Astrocyte of the spinal cord (primary cell): ENCODE measurements at regions not wholly inside any gene's neighbourhood (a gene's known extent, or its start where the extent isn't known, plus 50 kb on each side); places are given as distances from the start of the nearest gene placed in this dataset.

ENCODE experiments used
- DNase-seq: peaks from one replicate; pipeline ENCODE4 v3.0.0; 2011; ENCODE audit warnings: low read depth, low spot score
- H3K4me3 ChIP-seq: 2 replicates; pipeline ENCODE4 v1.5.1; 2011; ENCODE audit warnings: low read depth, mild to moderate bottlenecking, low read length, moderate library complexity
- CTCF ChIP-seq: IDR thresholded peaks from 2 replicates; pipeline ENCODE4 v1.5.1; 2012; ENCODE audit warnings: low read depth, mild to moderate bottlenecking, low read length, inconsistent platforms
- in situ Hi-C: cut with HindIII; loops from 2 replicates; pipeline ENCODE4 v1.10.0; 2017; ENCODE audit warnings: low sequenced_read_pairs

- no peak for TF ChIP-seq CTCF
- in situ Hi-C loops = no loop called here
Measured at GRCh38 chr3:16789344-16790120, 95.2 kb upstream of the PLCL2 start.

GRCh38 chr3:16790432-16791400 is 94.0 kb upstream of the PLCL2 start:
- no peak for DNase-seq
- no peak for TF ChIP-seq CTCF
- in situ Hi-C loops = no loop called here
- H3K4me3 ChIP-seq = no peak overlapping the region

More at GRCh38 chr3:16789344-16790120, 95.2 kb upstream of the PLCL2 start:
- H3K4me3 ChIP-seq = no peak overlapping the region
- DNase-seq = no peak

GRCh38 chr3:16793321-16793720 is 91.4 kb upstream of the PLCL2 start:
- H3K4me3 ChIP-seq = no peak overlapping the region
- no peak for TF ChIP-seq CTCF
- in situ Hi-C loops = no loop called here
- DNase-seq = no peak

- H3K4me3 ChIP-seq = no peak overlapping the region
- no peak for DNase-seq
- in situ Hi-C loops = no loop called here
- no peak for TF ChIP-seq CTCF
Measured at GRCh38 chr3:16794257-16794656, 90.5 kb upstream of the PLCL2 start.

GRCh38 chr3:16795581-16795980 is 89.2 kb upstream of the PLCL2 start:
- no peak for DNase-seq
- in situ Hi-C loops = no loop called here
- no peak overlapping the region for H3K4me3 ChIP-seq
- TF ChIP-seq CTCF = no peak

GRCh38 chr3:16797831-16798230 is 86.9 kb upstream of the PLCL2 start:
- H3K4me3 ChIP-seq = no peak overlapping the region
- in situ Hi-C loops = no loop called here
- DNase-seq = no peak
- no peak for TF ChIP-seq CTCF
